ENCODE measurements at regions not wholly inside any gene's neighbourhood (a gene's known extent, or its start where the extent isn't known, plus 50 kb on each side); places are given as distances from the start of the nearest gene placed in this dataset.

- H3K23ac ChIP-seq (ENCODE audit: insufficient read length, low read depth, low read length) = no peak overlapping the region
- no peaks in the 10 kb centered on the region for H3K36me3 Mint-ChIP-seq (ENCODE audit: insufficient read depth in 1 of 3, low read depth in 3 of 3)
- H3K79me1 ChIP-seq (ENCODE audit: insufficient read depth, low read depth, low read length, poor library complexity, severe bottlenecking) = no peaks in the 10 kb centered on the region
- no peak overlapping the region for H2AK5ac ChIP-seq (ENCODE audit: insufficient read length, low read length)
- no peak overlapping the region for H2BK12ac ChIP-seq (ENCODE audit: insufficient read length, low read depth, low read length)
- H3K4ac ChIP-seq (ENCODE audit: low read depth, low read length) = no peak overlapping the region
- peaks cover 3% of the 10 kb centered on the region for H3K27me3 Mint-ChIP-seq (ENCODE audit: low read depth)
- H2AFZ ChIP-seq (ENCODE audit: low read length) = no peak overlapping the region
- H2BK15ac ChIP-seq (ENCODE audit: low read depth, low read length) = no peak overlapping the region
- H3K9ac ChIP-seq (ENCODE audit: extremely low read depth, insufficient read length, low read length) = no peak overlapping the region
- H3K4me2 ChIP-seq (ENCODE audit: insufficient read depth, insufficient read length, low read length) = no peak overlapping the region
- no peak overlapping the region for H3K27ac ChIP-seq (ENCODE audit: insufficient read length, low read depth, low read length)
- no peak overlapping the region for H4K5ac ChIP-seq (ENCODE audit: insufficient read length, low read depth, low read length)
- H4K20me1 ChIP-seq (ENCODE audit: control insufficient read depth, insufficient read depth, insufficient read length) = no peaks in the 10 kb centered on the region
- H2BK20ac ChIP-seq (ENCODE audit: low read depth, low read length, poor library complexity, severe bottlenecking) = no peak overlapping the region
- H3K18ac ChIP-seq (ENCODE audit: insufficient read length, low read depth, low read length) = no peak overlapping the region
- no peaks in the 10 kb centered on the region for H3K27me3 ChIP-seq (ENCODE audit: insufficient read depth, low read length)
- H3T11ph ChIP-seq (ENCODE audit: low read length) = no peak overlapping the region
- no peak for TF ChIP-seq CTCF (conservative IDR thresholded peaks at IDR 0.05)
- no peak overlapping the region for H2BK120ac ChIP-seq (ENCODE audit: low read depth, low read length, poor library complexity, severe bottlenecking)
- no peak overlapping the region for H3K27ac Mint-ChIP-seq
- DNase-seq = no peak
- no peak overlapping the region for H3K56ac ChIP-seq (ENCODE audit: insufficient read length, low read depth, low read length)
- H2BK5ac ChIP-seq (ENCODE audit: insufficient read length, low read length) = no peak overlapping the region
- no CpG with 5 or more reads among the region's 4 CpGs for WGBS (ENCODE audit: extremely low coverage, insufficient read length, low lambda C conversion rate)
- H3K23me2 ChIP-seq (ENCODE audit: insufficient read length, low read depth, low read length, poor library complexity, severe bottlenecking) = no peaks in the 10 kb centered on the region
- H3K4me3 Mint-ChIP-seq = no peak overlapping the region
- H3K9me3 Mint-ChIP-seq = no peaks in the 10 kb centered on the region
- no peak overlapping the region for H3K14ac ChIP-seq (ENCODE audit: insufficient read depth, low read length)
- H4K8ac ChIP-seq (replicated peaks; ENCODE audit: insufficient read length, low read depth, low read length) = no peak overlapping the region
- H3K4me1 ChIP-seq (ENCODE audit: insufficient read depth, low read length) = no peaks in the 10 kb centered on the region
- H3K4me1 Mint-ChIP-seq = no peaks in the 10 kb centered on the region
- no peak overlapping the region for H4K91ac ChIP-seq (ENCODE audit: insufficient read length, low read depth, low read length)
- no peaks in the 10 kb centered on the region for H3K79me2 ChIP-seq (ENCODE audit: insufficient read depth, low read length)
- no peaks in the 10 kb centered on the region for H3K9me3 ChIP-seq (ENCODE audit: control insufficient read depth, low read depth, low read length)
Measured at GRCh38 chr9:115636596-115636995, 517.0 kb upstream of the PAPPA start.
